ENCODE measurements at regions not wholly inside any gene's neighbourhood (a gene's known extent, or its start where the extent isn't known, plus 50 kb on each side); places are given as distances from the start of the nearest gene placed in this dataset.

DNA sequence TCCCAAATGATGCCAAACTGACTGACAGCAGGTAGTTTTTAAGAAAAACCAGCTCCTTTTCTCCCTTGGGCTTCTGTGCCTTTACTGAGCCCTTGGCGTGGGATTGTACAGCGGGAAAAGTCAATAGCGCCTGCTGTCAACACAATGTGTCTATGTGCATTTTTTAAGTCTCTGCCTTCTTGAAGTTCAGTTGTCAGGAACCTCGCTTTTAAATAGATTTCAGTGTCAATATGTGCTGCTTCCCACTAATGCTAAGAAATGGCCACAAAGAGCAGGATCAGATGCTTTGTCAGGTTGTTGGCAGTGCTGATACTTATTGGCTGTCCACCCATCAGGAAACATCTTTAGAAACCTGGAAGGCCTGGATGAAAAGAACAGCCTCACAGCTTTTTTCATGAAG is 424.4 kb downstream of the C3orf38 start:
- no peak for DNase-seq

DNA sequence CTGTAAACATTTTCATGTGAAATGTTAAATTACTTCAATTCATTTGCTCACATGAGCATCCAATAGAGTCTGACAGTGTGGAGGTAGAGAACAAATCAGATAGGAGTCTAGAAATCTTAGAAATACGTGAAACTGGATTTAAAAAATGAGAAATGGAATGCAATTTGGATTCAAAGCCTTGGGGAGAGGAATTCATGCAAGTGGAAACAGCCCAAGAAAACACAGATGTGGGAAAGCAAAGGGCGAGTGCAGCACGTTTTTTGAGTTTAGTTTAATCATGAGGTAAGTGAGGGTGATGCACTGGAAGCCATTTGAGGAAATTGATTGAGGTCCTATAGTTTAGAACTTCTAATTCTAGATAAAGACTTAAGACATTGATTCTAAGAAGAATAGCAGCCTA is 434.7 kb downstream of the C3orf38 start:
- no peak for DNase-seq

DNA sequence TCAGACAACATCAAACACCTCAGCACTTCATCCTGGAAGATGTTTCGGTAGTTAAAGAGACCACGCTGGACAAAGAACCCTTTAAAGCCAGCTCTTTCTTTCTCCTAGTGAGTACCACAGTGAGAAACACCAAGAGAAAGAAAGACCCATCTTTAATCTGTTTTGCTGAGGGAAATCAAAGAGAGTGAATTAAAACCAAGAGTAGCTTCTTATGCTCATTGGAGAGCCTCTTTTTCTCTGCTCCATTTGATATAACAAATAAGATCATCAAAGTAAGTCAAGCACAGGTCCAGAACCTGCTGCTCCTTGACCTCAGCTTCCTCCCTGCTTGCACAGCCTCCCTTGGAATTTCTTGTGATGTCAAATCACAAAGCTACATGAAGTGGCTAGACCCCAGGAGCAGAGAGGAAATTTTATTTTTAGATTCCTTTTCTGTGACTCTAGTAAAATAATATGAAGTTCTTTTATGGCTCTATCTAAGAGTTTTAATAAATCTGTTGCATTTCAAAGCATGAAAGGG is 436.4 kb downstream of the C3orf38 start:
- no peak for DNase-seq

DNA sequence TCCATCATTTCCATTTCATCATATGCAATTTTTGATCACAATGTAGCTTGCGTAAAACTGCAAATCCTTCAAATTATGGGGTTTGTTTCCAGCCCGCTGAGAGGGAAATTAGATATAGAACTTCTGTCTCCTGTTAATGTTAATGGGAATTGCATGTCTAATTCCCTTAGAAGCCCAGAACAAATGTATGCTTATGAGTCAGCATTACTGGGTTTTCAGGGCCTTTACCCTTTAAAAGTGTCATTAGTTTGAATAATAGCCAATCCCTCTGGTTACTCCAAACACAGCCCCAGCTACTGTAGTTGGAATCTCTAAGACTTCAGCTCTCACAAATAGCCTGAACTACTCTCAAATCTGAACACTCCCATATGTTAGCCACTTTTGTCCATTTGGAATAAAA is 439.4 kb downstream of the C3orf38 start:
- no peak for DNase-seq

DNA sequence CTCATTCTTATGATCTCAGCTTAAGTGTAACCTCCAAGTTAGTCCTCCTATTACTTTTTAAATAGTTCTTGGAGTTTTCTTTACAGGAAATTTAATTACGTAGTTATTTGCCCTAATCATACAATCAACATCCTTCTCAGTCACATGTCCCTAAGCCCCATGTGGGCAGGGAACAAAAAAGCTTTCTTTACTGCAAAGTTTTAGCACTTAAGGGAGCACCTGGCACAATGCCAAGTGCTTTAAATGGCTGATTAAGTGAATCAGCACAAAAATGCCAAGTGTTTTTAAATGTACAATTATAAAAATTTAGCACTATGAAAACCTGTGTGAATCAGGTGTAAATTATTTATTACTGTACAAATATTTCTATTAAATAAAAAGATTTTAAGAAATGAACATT is 445.3 kb downstream of the C3orf38 start:
- DNase-seq: peak in 2 of 4 experiments; percentile 3 to 9

DNA sequence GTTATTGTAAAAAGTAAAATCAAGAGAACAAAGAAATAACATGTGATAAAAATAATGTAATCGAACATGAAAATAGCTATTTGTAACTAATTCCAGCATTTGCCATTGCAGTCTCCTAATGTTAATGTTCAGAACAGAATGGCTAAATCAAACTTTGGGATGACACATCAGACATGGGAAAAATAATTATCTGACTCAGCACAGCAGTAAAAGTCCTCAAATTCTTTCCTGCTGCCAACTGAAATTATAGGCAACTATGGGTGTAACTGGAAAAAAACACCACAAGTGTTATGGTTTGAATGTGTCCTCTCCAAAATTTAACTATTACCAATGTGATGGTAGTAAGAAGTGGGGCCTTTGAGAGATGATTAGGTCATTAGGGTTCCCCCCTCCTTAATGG is 446.7 kb downstream of the C3orf38 start:
- DNase-seq: no peak

DNA sequence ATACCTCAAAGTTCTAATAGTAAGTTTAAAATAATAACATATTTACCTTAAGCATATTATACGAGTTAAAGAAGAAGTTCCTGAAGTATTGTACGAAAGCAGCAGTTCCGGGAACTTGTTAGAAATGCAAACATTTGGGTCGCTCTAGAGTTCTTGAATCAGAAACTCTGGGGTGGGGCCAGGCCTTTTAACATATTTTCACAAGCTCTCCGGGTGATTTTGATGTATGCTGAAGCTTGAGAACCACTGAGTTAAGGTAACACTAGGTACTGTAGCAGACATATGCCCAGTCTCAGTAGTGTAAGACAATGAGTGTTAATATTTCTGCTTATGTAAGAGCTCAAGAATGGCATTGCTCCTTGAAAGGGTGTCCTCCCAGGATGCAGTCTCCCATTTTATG is 461.1 kb downstream of the C3orf38 start:
- no peak for DNase-seq

DNA sequence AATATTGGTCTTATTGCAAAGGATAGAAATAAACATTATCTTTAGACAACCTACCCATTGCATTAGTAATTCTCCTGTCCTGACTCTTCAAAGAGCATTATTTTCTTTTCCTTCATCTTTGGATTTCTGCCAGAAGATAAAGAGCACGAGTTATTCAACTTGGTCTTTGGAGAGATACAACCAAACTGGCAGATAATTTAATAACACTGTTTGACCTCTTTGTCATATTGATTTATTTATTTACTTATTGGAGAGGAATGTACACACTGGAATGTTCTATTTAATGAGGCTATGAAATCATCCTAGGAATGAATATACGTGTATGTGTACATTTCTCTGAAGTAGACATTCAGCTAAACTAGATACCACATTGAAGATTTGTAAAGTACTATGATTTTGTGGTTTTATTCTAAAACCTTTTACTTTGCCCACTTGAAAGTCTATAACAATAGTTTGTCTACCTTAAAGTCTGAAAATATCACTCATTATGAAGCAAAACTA is 462.1 kb downstream of the C3orf38 start:
- no peak for DNase-seq

DNA sequence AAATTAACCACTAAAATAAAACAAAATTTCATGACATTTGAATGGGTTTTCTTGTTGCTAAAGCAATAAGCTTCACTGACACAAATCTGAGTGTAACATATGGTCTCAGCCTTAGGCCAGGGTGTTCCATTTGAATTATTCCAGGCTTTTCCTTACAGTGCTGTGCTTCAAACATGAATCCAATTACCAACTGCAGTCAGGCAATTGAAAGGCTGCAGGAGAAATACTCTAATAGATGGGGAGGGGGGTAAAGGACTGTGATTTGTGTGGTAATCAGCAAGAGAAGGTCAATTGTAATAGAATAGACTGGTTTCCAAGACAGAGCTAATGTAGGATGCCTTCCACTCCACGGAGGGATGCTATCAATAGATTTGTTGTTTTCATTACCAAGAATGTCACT is 466.7 kb downstream of the C3orf38 start:
- DNase-seq: no peak

DNA sequence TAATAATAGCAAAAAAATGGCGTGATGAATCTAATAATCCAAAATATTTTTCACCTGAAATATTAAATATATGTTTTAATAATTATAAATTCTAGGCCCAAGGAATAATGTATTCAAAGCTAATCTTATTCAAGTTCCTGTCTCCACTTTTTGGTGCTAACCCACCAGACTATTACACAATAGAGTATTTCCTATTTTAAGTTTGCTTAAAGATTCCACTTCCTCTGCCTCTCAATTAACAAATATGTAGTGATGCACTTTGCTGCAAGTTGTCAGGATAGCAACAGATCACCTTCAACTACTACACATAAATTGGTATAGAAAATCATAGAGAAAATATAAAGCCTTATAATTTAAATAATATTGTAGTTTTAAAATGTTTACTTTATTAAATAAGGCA is 467.5 kb downstream of the C3orf38 start:
- DNase-seq: peak in 2 of 4 experiments; percentile 3 to 44

DNA sequence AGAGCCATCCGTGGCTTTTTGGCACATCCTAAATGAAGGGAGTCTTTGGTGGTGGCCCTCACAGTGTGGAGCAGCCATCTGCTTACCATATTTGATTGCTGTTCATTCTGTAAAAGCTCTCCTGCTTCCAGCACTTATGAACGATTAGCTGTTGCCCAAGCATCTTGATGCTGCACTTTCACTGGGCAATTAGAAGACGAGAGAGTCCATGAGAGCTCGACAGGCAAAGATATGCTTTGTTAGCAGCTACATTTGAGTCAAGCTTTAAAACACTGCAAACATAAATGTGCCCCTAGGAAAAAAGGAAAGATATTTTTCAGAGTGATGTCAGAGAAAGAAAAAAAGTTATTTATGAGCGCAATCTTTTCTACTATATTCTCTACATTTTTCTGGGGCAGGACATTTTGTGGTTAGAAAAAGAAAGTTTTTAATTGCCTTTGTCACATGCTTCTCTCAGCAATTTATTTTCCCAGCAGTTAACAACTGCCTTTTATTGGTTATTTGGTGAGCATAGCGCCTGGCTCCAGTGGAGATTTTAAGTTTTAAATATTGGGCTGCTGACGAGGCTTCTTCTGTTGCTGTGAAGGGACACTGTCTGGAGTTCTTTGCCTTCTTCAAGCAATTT is 468.4 kb downstream of the C3orf38 start:
- no peak for DNase-seq

DNA sequence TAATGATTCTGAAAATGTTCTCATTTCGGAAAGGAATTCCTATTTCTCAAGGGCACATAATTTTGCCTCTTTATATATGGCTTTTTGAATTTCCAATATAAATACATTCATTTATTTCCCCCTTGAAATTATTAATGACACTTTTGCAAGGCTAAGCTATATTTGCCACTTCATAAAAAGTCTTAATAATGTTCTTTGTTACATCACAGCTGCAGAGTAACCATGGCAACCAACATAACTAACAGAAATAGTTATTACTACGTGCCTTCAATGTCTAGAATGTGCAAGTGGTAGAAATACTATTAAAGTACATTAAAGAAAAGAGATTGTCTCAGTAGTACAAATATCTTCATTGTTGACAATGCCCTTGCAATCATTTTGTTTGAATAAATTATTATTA is 471.8 kb downstream of the C3orf38 start:
- DNase-seq: no peak

DNA sequence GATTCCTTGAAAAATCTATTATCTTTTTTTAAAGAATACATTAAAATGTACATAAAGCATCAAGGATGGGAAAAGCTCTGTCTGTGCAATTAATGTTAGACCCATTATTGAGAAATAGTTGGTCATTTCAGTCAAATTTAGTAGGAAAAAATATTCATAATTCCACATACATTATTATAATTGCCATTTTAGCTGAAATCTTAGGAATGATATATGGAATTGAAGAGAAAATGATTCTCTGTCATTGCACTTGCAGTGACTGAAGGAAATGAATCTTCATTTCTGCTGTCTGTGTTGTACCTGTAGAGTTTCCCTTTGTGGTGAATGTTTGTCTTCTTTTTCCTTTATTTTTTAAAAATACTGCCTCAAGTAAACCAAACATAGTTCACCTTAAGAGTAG is 473.9 kb downstream of the C3orf38 start:
- DNase-seq: no peak

DNA sequence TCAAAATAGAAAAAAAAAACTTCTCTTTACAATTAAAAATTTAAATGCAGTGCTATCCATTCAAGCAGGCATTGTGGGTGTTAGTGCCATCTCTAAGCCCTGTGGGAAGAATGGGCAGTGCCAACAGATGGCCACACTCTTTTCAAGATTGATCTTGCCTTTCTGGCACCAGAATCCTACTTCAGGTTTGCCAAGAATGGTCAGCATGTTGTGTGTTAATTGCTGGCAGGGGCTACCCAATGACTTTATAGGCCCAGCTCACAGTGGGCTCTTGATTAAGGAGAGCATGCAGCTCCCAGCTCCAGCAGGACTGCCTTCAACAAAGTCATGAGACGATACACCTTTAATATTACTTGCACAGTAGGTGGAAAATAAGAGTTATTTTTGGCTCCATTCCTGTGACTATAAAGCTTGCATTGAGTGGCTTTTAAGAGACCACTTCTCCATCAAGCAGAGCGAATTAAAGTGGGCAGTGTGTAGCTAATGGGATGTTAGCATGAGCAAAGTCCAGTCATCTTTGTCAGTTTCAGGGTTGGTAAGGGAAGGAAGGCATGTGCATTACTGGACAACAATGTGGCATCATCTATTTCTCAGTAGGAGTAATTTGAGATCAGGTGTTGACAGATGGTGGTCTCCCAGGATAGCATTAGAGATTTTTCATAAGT is 476.8 kb downstream of the C3orf38 start:
- no peak for DNase-seq

DNA sequence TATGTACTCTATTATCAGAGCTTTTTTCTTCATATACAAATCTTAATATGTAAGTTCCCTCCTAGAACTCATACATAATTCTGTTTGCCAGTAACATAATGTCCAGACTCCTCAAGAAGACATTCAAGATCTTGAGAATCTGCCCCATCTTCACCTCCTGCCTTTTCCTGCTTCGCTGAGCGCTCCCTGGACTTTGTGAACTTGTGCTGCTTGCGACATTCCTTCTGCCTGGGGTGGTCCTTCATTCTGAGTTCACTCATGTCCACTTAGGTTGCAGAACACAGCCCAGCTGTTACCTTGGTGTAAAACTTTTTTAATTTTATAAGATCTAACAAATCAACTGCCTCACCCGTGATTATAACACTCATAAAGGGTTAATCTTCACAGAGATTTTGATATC is 478.5 kb upstream of the EPHA3 start:
- DNase-seq: no peak

DNA sequence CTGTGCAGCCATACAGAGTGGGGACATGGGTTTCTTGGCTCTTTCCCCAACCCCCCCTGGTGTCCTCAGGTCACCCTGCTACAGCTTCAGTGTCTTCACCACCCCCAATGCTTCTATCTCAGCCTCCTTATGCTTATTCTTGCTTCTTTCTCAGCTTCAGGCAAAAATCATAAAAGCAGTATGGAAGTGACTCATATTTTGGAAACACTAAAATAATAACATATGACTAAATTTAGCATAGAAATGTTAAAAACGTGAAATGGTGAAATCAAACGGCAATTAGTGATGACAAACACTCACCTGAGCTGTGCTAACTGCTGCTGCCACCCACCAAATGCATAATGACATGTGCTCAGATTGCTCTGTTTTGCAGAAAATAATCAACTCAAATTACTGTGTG is 475.2 kb upstream of the EPHA3 start:
- DNase-seq: no peak

DNA sequence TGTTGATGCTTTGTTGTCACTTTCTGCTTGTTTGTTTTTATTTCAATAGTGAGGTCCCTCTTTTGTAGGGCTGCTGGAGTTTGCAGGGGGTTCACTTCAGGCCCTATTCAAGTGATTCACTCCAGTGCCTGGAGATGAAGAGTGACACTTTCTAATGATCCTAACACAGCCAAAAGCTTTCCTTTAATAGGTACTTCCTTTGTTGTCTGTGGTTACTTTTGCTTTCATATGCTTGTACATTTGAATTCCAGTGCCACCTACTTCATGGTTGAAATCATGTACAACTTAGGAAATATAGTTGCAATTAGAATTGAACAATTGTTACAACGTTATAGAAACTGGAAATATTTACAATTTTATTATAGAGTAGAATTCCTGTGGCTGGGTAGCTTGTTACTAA is 466.8 kb upstream of the EPHA3 start:
- no peak for DNase-seq

DNA sequence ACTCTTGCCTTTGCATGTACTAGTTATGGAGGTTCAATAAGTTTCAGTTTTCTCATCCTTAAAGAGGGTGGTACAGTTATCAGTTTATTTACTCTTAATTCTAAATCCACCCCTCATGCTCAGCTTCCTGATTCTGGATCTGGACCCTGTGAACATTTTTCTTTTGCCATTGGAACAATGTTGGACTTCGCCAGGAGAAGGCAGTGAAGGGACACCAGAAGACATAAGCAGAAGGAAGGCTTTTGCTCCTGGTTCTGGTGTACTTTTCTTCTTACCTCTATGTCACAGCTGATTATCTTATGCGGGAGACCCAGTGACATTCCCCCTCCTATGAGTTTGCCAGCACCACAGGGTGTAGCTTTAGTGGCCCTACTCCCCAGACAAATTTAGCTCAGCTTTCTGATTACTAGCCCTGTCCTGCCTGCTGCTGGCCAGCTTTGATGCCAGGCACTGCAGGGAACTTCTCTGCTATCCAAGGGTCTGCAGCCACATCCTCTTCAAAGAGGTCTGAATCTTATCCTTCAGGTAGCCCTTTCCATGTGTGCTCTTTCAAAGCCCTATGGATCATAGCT is 466.3 kb upstream of the EPHA3 start:
- DNase-seq: no peak

DNA sequence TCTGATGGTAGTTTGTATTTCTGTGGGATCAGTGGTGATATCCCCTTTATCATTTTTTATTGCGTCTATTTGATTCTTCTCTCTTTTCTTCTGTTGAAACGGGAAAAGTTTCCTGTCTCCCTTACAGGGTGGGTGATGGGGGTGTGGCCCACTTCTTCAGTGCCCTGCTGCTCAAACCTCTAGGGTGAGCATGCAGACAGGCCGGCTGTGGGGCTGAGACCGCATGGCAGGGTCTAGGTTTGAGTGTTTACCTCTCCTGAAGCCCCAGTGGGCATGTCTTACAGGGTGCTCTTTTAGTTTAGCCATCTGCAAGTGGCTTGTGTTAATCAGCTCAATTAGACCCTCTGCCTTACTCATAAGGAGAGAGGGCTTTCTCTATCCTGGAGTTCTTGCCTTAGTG is 450.0 kb upstream of the EPHA3 start:
- DNase-seq: no peak

DNA sequence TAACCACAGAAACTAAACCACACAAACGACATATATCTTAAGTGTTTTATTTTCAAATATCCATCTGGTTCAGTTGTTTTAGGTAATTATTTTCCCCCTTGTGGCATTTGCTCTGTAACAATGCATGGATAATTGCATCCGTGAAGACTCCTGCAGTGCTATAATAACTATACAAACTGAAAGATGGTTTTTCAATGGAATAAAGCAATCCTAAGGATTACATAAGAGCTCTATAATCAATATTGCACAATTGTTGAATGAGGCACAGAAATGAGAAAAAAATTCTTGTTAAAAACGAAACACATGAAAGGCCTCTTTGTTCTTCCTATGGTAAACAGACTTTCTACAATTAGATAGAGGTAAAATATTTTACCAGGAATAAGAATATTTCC is 446.0 kb upstream of the EPHA3 start:
- no peak for DNase-seq

DNA sequence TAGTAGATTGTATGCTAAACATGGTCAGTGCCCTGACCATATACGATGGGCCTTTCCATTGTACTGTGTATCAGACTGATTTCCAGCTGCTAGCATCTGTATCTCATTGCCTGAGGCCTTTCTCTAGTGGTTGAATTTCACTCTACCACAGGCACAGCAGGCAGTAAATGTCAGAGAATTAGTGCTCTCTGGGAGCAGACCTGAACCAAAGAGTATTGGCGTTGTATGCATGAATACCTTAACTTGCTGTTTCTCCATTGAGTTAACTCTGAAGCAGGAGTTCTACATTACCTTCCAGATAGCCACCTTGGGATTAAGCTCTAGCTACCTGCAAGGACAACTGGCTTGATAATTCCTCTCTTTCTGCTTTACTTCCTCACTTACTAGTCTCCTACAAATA is 439.2 kb upstream of the EPHA3 start:
- DNase-seq: no peak

DNA sequence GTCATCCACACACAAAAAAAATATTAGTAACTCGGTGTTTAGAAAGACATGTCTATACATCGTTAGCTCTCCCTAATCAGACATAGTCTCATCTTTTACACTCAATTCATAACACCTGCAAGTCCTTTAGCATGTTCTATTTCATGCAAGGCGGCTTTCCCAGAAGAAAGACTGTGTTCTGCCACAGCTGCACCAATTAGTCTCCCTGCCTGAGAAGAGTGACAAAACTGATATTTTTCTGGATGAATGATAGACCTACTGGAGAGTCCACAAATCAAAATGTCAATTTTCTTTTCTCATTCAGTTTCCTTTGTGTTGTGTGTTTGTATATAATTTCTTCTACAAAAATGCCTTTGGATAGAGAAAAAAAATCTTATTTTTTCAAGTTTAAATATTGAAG is 435.8 kb upstream of the EPHA3 start:
- no peak for DNase-seq

DNA sequence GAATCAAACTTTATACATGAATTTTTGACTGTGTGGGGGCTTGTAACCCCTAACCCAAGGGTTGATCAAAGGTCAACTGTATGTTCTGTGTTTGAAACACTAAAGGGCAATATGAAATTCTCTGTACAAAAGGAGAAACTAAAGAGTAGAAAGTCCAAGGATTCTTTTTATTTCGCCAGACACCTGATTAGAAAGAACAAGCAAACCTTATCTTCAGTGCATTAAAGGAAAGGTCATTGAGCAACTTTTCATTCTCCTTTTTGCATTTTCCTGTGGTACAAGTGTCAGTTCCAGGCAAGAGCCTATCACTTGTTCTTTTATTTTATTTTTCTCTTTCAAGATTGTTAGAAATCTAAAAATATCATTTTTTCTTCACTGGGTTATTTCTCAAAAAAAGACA is 430.1 kb upstream of the EPHA3 start:
- DNase-seq: no peak

DNA sequence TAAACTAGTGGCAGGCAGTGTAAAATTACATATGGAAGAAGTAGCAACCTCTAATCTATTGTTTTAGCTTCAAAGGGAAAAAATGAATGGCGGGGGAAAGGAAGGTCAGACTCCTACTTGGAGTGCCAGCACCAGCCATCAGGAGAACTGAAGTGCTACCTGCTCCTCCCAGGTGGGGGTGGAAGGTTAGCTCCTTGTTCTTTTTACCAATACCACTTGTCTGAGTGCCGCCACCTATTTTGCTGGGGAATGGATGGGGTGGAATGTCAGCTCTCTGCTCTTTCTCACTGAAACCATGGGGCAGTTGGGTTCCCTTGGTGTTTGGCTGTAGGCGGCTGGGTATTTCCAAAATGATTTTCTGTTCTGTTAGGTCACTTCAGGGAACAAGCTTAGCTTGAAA is 428.7 kb upstream of the EPHA3 start:
- no peak for DNase-seq
